ENCODE measurements at regions not wholly inside any gene's neighbourhood (a gene's known extent, or its start where the extent isn't known, plus 50 kb on each side); places are given as distances from the start of the nearest gene placed in this dataset.

- ChIA-PET CTCF (no interaction called here), POLR2A (ENCODE audit: low non-redundant PET) (no interaction called here)
- Histone ChIP-seq H3K27ac (ENCODE audit: low read depth, low read length, poor library complexity, severe bottlenecking) (no peak overlapping the region), H3K36me3 (ENCODE audit: insufficient read depth, low read length, poor library complexity, severe bottlenecking) (no peaks in the 10 kb centered on the region), H3K4me3 (ENCODE audit: low read depth, low read length, poor library complexity, severe bottlenecking) (no peak overlapping the region), H3K27me3 (replicated peaks; ENCODE audit: insufficient read depth, low read depth, low read length, poor library complexity) (no peaks in the 10 kb centered on the region), H3K9me3 (ENCODE audit: low read depth, low read length, poor library complexity, severe bottlenecking) (peaks cover 8% of the 10 kb centered on the region), H3K4me1 (ENCODE audit: insufficient read depth, low read length, poor library complexity, severe bottlenecking) (no peaks in the 10 kb centered on the region)
- intact Hi-C loops (cut with micrococcal nuclease; ENCODE audit: unreplicated experiment) = no loop called here
- no peak for DNase-seq (ENCODE audit: low spot score)
- TF ChIP-seq EZH2 (IDR thresholded peaks at IDR 0.05; ENCODE audit: borderline replicate concordance, low read depth, low read length, poor library complexity, severe bottlenecking) = no peak
- no peak for TF ChIP-seq CTCF (conservative IDR thresholded peaks at IDR 0.05; ENCODE audit: low read depth, low read length)
- no TSS peak for BruUV-seq (replicated peaks)
These were observed 324.1 kb upstream of the CNTN4 start for GRCh38 chr3:1774597-1774996.

- Histone ChIP-seq H3K27ac (ENCODE audit: low read depth, low read length, poor library complexity, severe bottlenecking) (no peak overlapping the region), H3K4me3 (ENCODE audit: low read depth, low read length, poor library complexity, severe bottlenecking) (no peak overlapping the region), H3K4me1 (ENCODE audit: insufficient read depth, low read length, poor library complexity, severe bottlenecking) (no peaks in the 10 kb centered on the region), H3K27me3 (replicated peaks; ENCODE audit: insufficient read depth, low read depth, low read length, poor library complexity) (no peaks in the 10 kb centered on the region), H3K36me3 (ENCODE audit: insufficient read depth, low read length, poor library complexity, severe bottlenecking) (no peaks in the 10 kb centered on the region), H3K9me3 (ENCODE audit: low read depth, low read length, poor library complexity, severe bottlenecking) (peaks cover 8% of the 10 kb centered on the region)
- ChIA-PET POLR2A (ENCODE audit: low non-redundant PET) (no interaction called here), CTCF (no interaction called here)
- DNase-seq (ENCODE audit: low spot score) = no peak
- TF ChIP-seq CTCF (conservative IDR thresholded peaks at IDR 0.05; ENCODE audit: low read depth, low read length) (no peak), EZH2 (IDR thresholded peaks at IDR 0.05; ENCODE audit: borderline replicate concordance, low read depth, low read length, poor library complexity, severe bottlenecking) (no peak)
- no TSS peak for BruUV-seq (replicated peaks)
- intact Hi-C loops (cut with micrococcal nuclease; ENCODE audit: unreplicated experiment) = no loop called here
These were observed 323.3 kb upstream of the CNTN4 start for GRCh38 chr3:1775321-1775720.

- no peaks in the 10 kb centered on the region for H3K4me1 ChIP-seq (ENCODE audit: insufficient read depth, low read length, poor library complexity, severe bottlenecking)
- H3K27me3 ChIP-seq (replicated peaks; ENCODE audit: insufficient read depth, low read depth, low read length, poor library complexity) = no peaks in the 10 kb centered on the region
- H3K36me3 ChIP-seq (ENCODE audit: insufficient read depth, low read length, poor library complexity, severe bottlenecking) = no peaks in the 10 kb centered on the region
- TF ChIP-seq CTCF (conservative IDR thresholded peaks at IDR 0.05; ENCODE audit: low read depth, low read length) (no peak), EZH2 (IDR thresholded peaks at IDR 0.05; ENCODE audit: borderline replicate concordance, low read depth, low read length, poor library complexity, severe bottlenecking) (no peak)
- intact Hi-C loops (cut with micrococcal nuclease; ENCODE audit: unreplicated experiment) = no loop called here
- H3K9me3 ChIP-seq (ENCODE audit: low read depth, low read length, poor library complexity, severe bottlenecking) = no peaks in the 10 kb centered on the region
- POLR2A ChIA-PET (ENCODE audit: low non-redundant PET) = no interaction called here
- no peak overlapping the region for H3K27ac ChIP-seq (ENCODE audit: low read depth, low read length, poor library complexity, severe bottlenecking)
- BruUV-seq (replicated peaks) = no TSS peak
- CTCF ChIA-PET = no interaction called here
- no peak for DNase-seq (ENCODE audit: low spot score)
- no peak overlapping the region for H3K4me3 ChIP-seq (ENCODE audit: low read depth, low read length, poor library complexity, severe bottlenecking)
These were observed 314.7 kb upstream of the CNTN4 start for GRCh38 chr3:1783995-1784394.

All from A673 (cell line).